OCI-LY1 (cell line): ENCODE measurements at regions not wholly inside any gene's neighbourhood (a gene's known extent, or its start where the extent isn't known, plus 50 kb on each side); places are given as distances from the start of the nearest gene placed in this dataset.

Experiments
- H2AFZ ChIP-seq: fragments of 200-600 bp; sonication (generic), shearing (Covaris generic); 2 replicates; pipeline ENCODE4 v1.6.0; 2014; ENCODE audit warnings: antibody characterized with exemption, mild to moderate bottlenecking, low read length
- H3F3A ChIP-seq: fragments of 200-600 bp; sonication (generic), shearing (Covaris generic); 2 replicates; pipeline ENCODE4 v1.6.0; 2014; ENCODE audit warnings: mild to moderate bottlenecking, antibody characterized with exemption, low read length, moderate library complexity; ENCODE audit not compliant: insufficient read depth
- H3K27ac ChIP-seq: fragments of 200-600 bp; sonication (generic); 2 replicates; pipeline ENCODE4 v1.5.1; 2014; ENCODE audit warnings: low read length, mixed run types, mild to moderate bottlenecking, low read depth; ENCODE audit not compliant: poor library complexity, severe bottlenecking
- H3K27me3 ChIP-seq: fragments of 200-600 bp; sonication (generic); 2 replicates; pipeline ENCODE4 v1.6.0; 2014; ENCODE audit warnings: antibody characterized with exemption, mild to moderate bottlenecking, low read length, moderate library complexity; ENCODE audit not compliant: insufficient read depth
- H3K36me3 ChIP-seq: fragments of 200-600 bp; sonication (generic); 2 replicates; pipeline ENCODE4 v1.6.1; 2014; ENCODE audit warnings: mild to moderate bottlenecking, antibody characterized with exemption, low read length, moderate library complexity, mixed read lengths; ENCODE audit not compliant: insufficient read depth
- H3K4me1 ChIP-seq: fragments of 200-600 bp; sonication (generic); 2 replicates; pipeline ENCODE4 v1.5.1; 2014; ENCODE audit warnings: mild to moderate bottlenecking, low read length, moderate library complexity; ENCODE audit not compliant: insufficient read depth, severe bottlenecking
- H3K4me2 ChIP-seq: fragments of 200-600 bp; sonication (generic), shearing (Covaris generic); 2 replicates; pipeline ENCODE4 v1.6.1; 2014; ENCODE audit warnings: low read length
- H3K4me3 ChIP-seq: fragments of 200-600 bp; sonication (generic); 2 replicates; pipeline ENCODE4 v1.5.1; 2014; ENCODE audit warnings: low read length, low read depth, mild to moderate bottlenecking, mixed read lengths; ENCODE audit not compliant: poor library complexity, severe bottlenecking
- H3K79me2 ChIP-seq: fragments of 200-600 bp; shearing (Covaris generic); 2 replicates; pipeline ENCODE4 v1.6.1; 2016; ENCODE audit warnings: mixed run types, low read length, mixed read lengths; ENCODE audit not compliant: insufficient read depth
- H3K9ac ChIP-seq: fragments of 200-600 bp; sonication (generic), shearing (Covaris generic); 2 replicates; pipeline ENCODE4 v1.6.1; 2014; ENCODE audit warnings: mild to moderate bottlenecking, low read length, mixed read lengths
- H3K9me2 ChIP-seq: fragments of 200-600 bp; sonication (generic), shearing (Covaris generic); 2 replicates; pipeline ENCODE4 v1.6.1; 2014; ENCODE audit warnings: low read depth, mild to moderate bottlenecking, low read length, mixed read lengths
- H3K9me3 ChIP-seq: fragments of 200-600 bp; shearing (Covaris generic); 2 replicates; pipeline ENCODE4 v1.6.1; 2014; ENCODE audit warnings: low read length, mixed read lengths
- H4K20me1 ChIP-seq: fragments of 200-600 bp; sonication (generic), shearing (Covaris generic); 2 replicates; pipeline ENCODE4 v1.6.0; 2016; ENCODE audit warnings: mild to moderate bottlenecking, low read length; ENCODE audit not compliant: insufficient read depth
- EZH2 ChIP-seq: fragments of 200-600 bp; sonication (generic), shearing (Covaris generic); IDR thresholded peaks from 2 replicates; pipeline ENCODE4 v1.8.0; 2017; ENCODE audit warnings: borderline replicate concordance, mixed run types, mild to moderate bottlenecking, antibody characterized with exemption, low read length, moderate library complexity, mixed read lengths
- TF ChIP-seq, protein P1 (sequence below): fragments of 200-600 bp; sonication (generic), shearing (Covaris generic); IDR thresholded peaks from 2 replicates; pipeline ENCODE4 v1.5.1; 2017; ENCODE audit warnings: mild to moderate bottlenecking, antibody characterized with exemption, low read length, moderate library complexity, mixed read lengths

DNA sequence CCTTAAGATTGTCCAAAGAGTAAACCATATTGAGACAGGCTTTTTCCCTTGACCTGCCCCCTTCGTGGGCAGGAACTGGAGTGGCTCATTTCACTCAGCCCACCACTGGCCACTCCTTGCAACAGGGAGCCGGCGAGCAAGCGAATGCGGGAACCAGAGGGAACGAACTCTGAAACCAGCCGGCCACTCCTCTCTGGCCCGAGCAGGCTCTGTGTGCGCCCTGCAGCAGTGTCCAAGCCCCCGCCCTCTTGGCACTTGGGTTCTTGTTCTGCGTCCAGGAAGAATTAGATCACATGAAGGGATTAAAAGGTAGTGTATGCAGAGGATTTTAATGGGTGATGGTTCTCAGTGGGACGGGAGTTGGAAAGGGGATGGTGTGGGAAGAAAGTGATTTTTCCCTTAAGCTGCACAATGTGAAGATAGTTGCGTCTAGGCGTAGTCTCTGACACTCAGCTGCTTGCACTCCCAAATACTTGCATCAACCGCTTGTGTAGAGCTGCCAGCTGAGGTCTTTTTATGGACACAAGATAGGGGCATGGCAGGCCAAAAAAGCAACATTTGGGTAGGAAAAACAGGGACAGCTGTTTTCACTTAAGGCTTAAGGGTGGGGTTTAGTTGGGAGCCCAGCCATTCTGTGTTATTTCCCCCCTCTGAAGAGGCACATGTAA lies 1209.7 kb upstream of the PCDH20 start:
- Histone ChIP-seq H3K9ac (no peak overlapping the region), H3K4me3 (no peak overlapping the region), H2AFZ (no peak overlapping the region; the same call in 1 of the 2 replicates), H3F3A (no peaks in the 10 kb centered on the region), H3K9me3 (no peaks in the 10 kb centered on the region), H3K9me2 (no peaks in the 10 kb centered on the region), H3K79me2 (no peaks in the 10 kb centered on the region), H3K27me3 (no peaks in the 10 kb centered on the region), H4K20me1 (no peaks in the 10 kb centered on the region), H3K4me2 (no peak overlapping the region), H3K4me1 (no peaks in the 10 kb centered on the region), H3K27ac (no peak overlapping the region), H3K36me3 (no peaks in the 10 kb centered on the region)
- no peak for TF ChIP-seq EZH2
- TF ChIP-seq, protein P1, sequence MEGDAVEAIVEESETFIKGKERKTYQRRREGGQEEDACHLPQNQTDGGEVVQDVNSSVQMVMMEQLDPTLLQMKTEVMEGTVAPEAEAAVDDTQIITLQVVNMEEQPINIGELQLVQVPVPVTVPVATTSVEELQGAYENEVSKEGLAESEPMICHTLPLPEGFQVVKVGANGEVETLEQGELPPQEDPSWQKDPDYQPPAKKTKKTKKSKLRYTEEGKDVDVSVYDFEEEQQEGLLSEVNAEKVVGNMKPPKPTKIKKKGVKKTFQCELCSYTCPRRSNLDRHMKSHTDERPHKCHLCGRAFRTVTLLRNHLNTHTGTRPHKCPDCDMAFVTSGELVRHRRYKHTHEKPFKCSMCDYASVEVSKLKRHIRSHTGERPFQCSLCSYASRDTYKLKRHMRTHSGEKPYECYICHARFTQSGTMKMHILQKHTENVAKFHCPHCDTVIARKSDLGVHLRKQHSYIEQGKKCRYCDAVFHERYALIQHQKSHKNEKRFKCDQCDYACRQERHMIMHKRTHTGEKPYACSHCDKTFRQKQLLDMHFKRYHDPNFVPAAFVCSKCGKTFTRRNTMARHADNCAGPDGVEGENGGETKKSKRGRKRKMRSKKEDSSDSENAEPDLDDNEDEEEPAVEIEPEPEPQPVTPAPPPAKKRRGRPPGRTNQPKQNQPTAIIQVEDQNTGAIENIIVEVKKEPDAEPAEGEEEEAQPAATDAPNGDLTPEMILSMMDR: no peak

DNA sequence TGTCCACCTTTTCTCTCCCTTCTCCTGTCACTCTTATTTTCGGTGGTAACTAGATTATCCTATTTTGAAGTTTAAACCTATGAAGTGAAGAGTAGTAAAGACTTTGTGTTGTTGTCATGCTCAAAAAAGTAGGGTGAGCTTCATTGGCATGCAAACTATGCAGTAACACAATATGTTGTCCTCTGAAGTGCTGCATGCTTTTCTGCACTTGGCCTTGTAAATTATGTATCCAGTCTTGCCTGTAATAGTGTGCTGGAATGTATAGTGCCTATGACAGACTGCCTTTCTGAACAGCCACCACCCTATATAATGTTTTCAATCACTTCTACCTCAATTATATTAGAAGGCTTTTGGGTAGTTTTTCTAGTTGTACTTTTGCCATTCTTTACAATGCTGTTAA lies 1198.2 kb upstream of the PCDH20 start:
- no peak overlapping the region for H3K9ac ChIP-seq
- H2AFZ ChIP-seq: no peak overlapping the region
- H3F3A ChIP-seq: no peaks in the 10 kb centered on the region; the same call in 1 of the 2 replicates
- no peaks in the 10 kb centered on the region for H3K27me3 ChIP-seq
- no peaks in the 10 kb centered on the region for H3K79me2 ChIP-seq
- no peak overlapping the region for H3K4me3 ChIP-seq
- no peaks in the 10 kb centered on the region for H4K20me1 ChIP-seq
- no peak for TF ChIP-seq EZH2
- TF ChIP-seq, protein P1: no peak
- H3K4me2 ChIP-seq: no peak overlapping the region
- H3K9me2 ChIP-seq: no peaks in the 10 kb centered on the region
- no peak overlapping the region for H3K27ac ChIP-seq
- H3K9me3 ChIP-seq: 0 out of 2 replicates have a peak, but pooled peaks cover 2% of the 10 kb centered on the region
- H3K4me1 ChIP-seq: no peaks in the 10 kb centered on the region
- H3K36me3 ChIP-seq: no peaks in the 10 kb centered on the region

DNA sequence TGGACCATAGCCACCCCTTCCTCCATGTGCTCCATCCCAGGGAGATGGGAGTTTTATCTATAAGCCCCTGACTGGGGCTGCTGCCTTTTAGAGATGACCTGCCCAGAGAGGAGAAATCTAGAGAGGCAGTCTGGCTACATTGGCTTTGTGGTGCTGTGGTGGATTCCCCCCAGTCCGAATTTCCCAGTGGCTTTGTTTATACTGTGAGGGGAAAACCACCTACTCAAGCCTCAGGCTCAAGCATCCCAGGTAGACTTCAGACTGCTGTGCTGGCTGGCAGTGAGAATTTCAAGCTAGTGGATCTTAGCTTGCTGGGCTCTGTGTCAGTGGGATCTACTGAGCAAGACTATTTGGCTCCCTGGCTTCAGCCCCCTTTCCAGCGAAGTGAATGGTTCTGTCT lies 1195.7 kb upstream of the PCDH20 start:
- no peaks in the 10 kb centered on the region; the same call in 1 of the 2 replicates for H3F3A ChIP-seq
- H3K4me3 ChIP-seq: no peak overlapping the region
- no peaks in the 10 kb centered on the region for H3K4me1 ChIP-seq
- H4K20me1 ChIP-seq: no peaks in the 10 kb centered on the region
- no peaks in the 10 kb centered on the region for H3K27me3 ChIP-seq
- H3K27ac ChIP-seq: no peak overlapping the region
- H3K9me2 ChIP-seq: no peaks in the 10 kb centered on the region
- no peak overlapping the region for H3K9ac ChIP-seq
- H3K9me3 ChIP-seq: no peaks in the 10 kb centered on the region
- TF ChIP-seq, protein P1: no peak
- TF ChIP-seq EZH2: no peak
- H3K36me3 ChIP-seq: no peaks in the 10 kb centered on the region
- H2AFZ ChIP-seq: no peak overlapping the region
- no peak overlapping the region for H3K4me2 ChIP-seq
- H3K79me2 ChIP-seq: no peaks in the 10 kb centered on the region
